ENCODE measurements at regions not wholly inside any gene's neighbourhood (a gene's known extent, or its start where the extent isn't known, plus 50 kb on each side); places are given as distances from the start of the nearest gene placed in this dataset.

DNA sequence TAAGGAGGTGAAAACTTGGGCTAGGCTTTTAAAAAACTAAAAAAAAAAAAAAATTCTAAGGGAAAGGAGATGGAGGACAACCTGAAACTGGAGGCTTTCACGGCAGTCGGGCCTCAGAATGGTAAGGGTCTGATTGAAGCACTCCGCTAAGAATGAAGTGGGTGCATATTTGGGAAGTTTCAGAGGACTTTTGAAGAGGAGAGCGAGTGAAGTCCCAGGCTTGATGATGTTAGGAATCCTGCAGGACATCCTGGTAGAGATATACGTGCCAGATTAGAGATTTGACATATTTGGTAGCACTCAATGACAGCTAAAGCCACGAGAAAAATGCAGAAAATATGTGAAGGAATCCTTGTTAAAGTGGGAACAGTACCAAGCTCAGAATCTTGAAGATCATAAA, 186.2 kb downstream of the SNAPC1 start:
- no peak overlapping the region for H3K4me3 ChIP-seq (ENCODE audit: low read length)
- TF ChIP-seq ZNF274 (IDR thresholded peaks at IDR 0.05; ENCODE audit: low read depth, low read length), result no peak

- H3K4me3 ChIP-seq (ENCODE audit: low read length), result no peak overlapping the region
- no peak for TF ChIP-seq ZNF274 (IDR thresholded peaks at IDR 0.05; ENCODE audit: low read depth, low read length)
Measured at GRCh38 chr14:61950340-61950739, 188.1 kb downstream of the SNAPC1 start.

GRCh38 chr14:61953602-61954001, 191.4 kb downstream of the SNAPC1 start:
- TF ChIP-seq ZNF274 (IDR thresholded peaks at IDR 0.05; ENCODE audit: low read depth, low read length), result no peak
- H3K4me3 ChIP-seq (ENCODE audit: low read length), result no peak overlapping the region

GRCh38 chr14:61954306-61954705, 192.1 kb downstream of the SNAPC1 start:
- no peak for TF ChIP-seq ZNF274 (IDR thresholded peaks at IDR 0.05; ENCODE audit: low read depth, low read length)
- no peak overlapping the region for H3K4me3 ChIP-seq (ENCODE audit: low read length)

GRCh38 chr14:61956517-61956916, 194.3 kb downstream of the SNAPC1 start:
- H3K4me3 ChIP-seq (ENCODE audit: low read length), result no peak overlapping the region
- TF ChIP-seq ZNF274 (IDR thresholded peaks at IDR 0.05; ENCODE audit: low read depth, low read length), result no peak

DNA sequence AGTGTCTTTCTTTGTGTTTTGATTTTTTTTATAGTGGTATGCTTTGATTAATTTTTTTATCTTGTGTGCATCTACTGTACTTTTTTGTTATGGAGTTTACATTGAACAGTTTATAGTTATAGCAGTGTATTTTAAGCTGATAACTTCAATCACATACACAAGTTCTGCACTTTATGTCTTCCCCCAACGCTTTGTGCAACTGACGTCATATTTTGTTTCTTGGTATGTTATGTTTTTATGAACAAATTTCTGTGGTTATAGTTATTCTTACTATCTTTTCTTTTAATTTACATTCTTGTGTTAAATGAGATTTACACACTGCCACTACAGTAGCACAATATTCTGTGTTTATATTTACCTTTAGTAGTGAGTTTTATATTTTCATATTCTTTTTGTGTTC, 197.1 kb downstream of the SNAPC1 start:
- H3K4me3 ChIP-seq (ENCODE audit: low read length), result no peak overlapping the region
- TF ChIP-seq ZNF274 (IDR thresholded peaks at IDR 0.05; ENCODE audit: low read depth, low read length), result no peak

GRCh38 chr14:61961369-61961768, 199.1 kb downstream of the SNAPC1 start:
- H3K4me3 ChIP-seq (ENCODE audit: low read length), result no peak overlapping the region

GRCh38 chr14:61963926-61964325, 201.7 kb downstream of the SNAPC1 start:
- H3K4me3 ChIP-seq (ENCODE audit: low read length), result no peak overlapping the region
- TF ChIP-seq ZNF274 (IDR thresholded peaks at IDR 0.05; ENCODE audit: low read depth, low read length), result no peak

More at GRCh38 chr14:61961369-61961768, 199.1 kb downstream of the SNAPC1 start:
- no peak for TF ChIP-seq ZNF274 (IDR thresholded peaks at IDR 0.05; ENCODE audit: low read depth, low read length)

- no peak for TF ChIP-seq ZNF274 (IDR thresholded peaks at IDR 0.05; ENCODE audit: low read depth, low read length)
- H3K4me3 ChIP-seq (ENCODE audit: low read length), result no peak overlapping the region
Measured at GRCh38 chr14:61965030-61965745, 203.0 kb downstream of the SNAPC1 start.

- TF ChIP-seq ZNF274 (IDR thresholded peaks at IDR 0.05; ENCODE audit: low read depth, low read length), result no peak
- no peak overlapping the region for H3K4me3 ChIP-seq (ENCODE audit: low read length)
Measured at GRCh38 chr14:61968207-61968606, 206.0 kb downstream of the SNAPC1 start.

GRCh38 chr14:61972711-61973110, 210.5 kb downstream of the SNAPC1 start:
- no peak overlapping the region for H3K4me3 ChIP-seq (ENCODE audit: low read length)
- TF ChIP-seq ZNF274 (IDR thresholded peaks at IDR 0.05; ENCODE audit: low read depth, low read length), result no peak

- no peak for TF ChIP-seq ZNF274 (IDR thresholded peaks at IDR 0.05; ENCODE audit: low read depth, low read length)
- H3K4me3 ChIP-seq (ENCODE audit: low read length), result no peak overlapping the region
Measured at GRCh38 chr14:61973981-61974380, 211.8 kb downstream of the SNAPC1 start.

DNA sequence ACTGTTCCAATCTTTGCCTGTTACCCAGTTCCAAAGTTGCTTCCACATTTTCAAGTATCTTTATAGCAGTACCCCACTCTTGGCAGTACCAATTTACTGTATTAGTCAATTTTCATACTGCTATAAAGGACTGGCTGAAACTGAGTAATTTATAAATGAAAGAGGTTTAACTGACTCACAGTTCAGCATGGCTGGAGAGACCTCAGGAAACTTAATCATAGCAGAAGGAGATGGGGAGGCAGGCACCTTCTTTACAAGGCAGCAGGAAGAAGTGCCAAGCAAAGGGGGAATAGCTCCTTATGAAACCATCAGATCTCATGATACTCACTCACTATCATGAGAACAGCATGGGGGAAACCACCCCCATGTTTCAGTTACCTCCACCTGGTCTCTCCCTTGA, 215.0 kb downstream of the SNAPC1 start:
- no peak for TF ChIP-seq ZNF274 (IDR thresholded peaks at IDR 0.05; ENCODE audit: low read depth, low read length)
- no peak overlapping the region for H3K4me3 ChIP-seq (ENCODE audit: low read length)

DNA sequence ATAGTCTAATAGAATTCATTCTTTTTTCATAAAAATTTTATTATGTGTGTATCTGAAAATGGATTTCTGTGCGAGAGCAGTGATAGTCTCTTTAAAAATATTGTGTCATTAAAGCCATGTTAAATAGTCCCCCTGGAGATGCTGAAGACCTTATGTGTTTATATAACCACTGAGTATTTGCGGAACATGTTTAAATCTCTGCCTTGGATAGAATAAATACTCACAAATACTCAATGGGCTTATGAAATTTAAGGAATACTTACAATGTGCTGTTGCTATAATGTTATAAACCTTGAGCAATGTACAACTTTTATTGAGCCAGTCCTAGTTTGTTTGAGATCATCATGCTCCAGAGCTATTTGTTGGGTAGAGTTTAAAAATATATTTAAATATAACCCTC, 226.0 kb downstream of the SNAPC1 start:
- no peak for TF ChIP-seq ZNF274 (IDR thresholded peaks at IDR 0.05; ENCODE audit: low read depth, low read length)
- H3K4me3 ChIP-seq (ENCODE audit: low read length), result no peak overlapping the region

DNA sequence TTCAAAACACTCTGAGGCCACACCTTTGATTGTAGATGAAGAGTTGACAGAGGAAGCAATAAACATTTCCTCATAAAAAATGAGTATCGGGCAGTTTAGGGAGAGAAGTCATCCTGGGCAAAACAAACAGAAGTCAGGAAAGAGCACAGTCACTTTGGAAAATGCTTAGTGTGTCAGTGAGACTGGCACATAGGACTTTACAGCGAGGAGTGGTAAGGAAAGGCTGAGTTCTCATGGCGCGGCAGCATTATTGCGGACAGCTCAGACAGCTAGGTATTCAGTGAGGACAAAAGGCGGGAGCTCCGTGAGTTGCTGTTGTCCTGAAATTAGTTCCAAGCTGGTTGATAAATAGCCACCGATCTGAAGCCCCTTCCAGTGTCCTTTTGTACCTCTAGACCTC, 229.9 kb downstream of the SNAPC1 start:
- no peak for TF ChIP-seq ZNF274 (IDR thresholded peaks at IDR 0.05; ENCODE audit: low read depth, low read length)
- no peak overlapping the region for H3K4me3 ChIP-seq (ENCODE audit: low read length)

- no peak for TF ChIP-seq ZNF274 (IDR thresholded peaks at IDR 0.05; ENCODE audit: low read depth, low read length)
- no peak overlapping the region for H3K4me3 ChIP-seq (ENCODE audit: low read length)
Measured at GRCh38 chr14:61992926-61993325, 230.7 kb downstream of the SNAPC1 start.

Measured in GM08714 (cell line).